ENCODE measurements at regions not wholly inside any gene's neighbourhood (a gene's known extent, or its start where the extent isn't known, plus 50 kb on each side); places are given as distances from the start of the nearest gene placed in this dataset.
"Not testable (repeated sequence)": the region's sequence is repeated elsewhere in the genome, so short reads cannot be mapped to it uniquely, and the experiment has no call there.

DNA sequence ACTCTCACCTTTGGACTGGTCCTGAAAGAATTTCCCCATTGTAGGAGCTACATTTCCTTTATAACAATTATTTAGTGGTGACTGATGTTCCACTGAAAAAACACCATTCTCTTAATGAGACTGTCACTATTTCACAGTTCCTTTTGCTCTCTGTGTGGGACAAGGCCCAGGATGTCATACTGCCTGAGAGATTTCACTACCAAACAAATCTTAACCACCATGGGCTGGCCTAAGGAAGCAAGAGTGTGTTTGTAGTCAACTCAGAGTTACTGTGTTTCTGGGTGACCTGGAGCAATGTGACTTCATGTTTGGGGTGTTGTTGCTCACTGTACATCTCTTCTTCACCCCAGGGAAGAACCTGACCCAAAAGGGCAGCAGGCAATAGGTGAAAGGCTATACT lies 50.1 kb upstream of the ZNF608 start:
- DNase-seq (ENCODE audit: low read depth in 3 of 3) = no peak

GRCh38 chr5:124797665-124798087 lies 51.2 kb upstream of the ZNF608 start:
- DNase-seq (ENCODE audit: low read depth in 3 of 3) = no peak

- DNase-seq (ENCODE audit: low read depth in 3 of 3) = no peak
These were observed 52.5 kb upstream of the ZNF608 start for GRCh38 chr5:124798890-124799289.

DNA sequence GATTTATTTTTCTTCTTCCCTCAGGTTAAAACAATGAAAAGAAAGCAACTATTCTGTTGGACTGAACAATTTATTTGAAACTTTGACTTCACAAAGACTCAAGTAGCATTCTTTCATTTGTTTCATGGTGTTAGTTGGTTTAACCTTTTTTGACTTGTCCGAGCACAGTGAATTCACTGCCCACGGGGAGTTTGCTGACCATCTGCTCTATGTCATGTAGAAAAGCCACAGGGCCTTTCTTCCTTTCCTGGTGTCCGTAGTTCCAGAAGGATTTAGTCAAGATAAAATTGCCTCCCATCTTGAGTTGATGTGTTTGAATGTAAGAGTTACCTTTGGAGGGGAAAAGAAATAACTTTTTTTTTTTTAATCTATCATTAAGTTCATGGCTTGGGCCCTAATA lies 55.1 kb upstream of the ZNF608 start:
- DNase-seq (ENCODE audit: low read depth in 3 of 3) = no peak

DNA sequence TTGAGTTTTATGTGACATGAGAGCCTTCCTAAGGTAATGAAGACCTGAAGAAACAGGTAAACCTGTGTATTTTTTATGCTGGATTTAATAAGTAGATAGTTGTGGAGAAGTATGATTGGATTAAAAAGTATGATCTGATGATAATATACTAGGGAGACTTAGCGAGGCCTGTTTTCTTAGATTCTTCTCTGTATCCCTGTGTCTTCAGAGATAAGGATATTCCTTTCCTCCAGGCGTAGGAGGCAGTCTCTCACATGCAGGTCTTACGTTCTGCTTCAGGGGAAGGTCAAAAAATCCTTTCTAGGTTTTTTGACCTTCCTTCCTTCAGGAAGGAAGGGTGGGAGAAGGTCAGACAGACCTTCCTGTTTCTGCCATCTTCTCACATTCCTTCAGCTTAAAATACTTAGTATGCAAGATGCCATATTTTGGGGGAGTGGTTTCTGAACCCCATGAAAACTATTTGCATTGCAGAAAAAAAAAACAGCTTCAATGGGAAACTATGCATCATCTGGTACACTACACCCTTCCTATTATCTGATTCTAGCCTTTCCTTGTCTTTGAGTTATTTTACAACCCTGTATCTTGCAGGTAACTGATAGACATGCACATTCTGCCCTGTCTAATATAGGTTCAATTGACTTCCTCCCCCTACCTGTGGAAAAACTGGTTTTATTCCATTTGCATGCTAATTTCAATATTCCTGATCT lies 57.3 kb upstream of the ZNF608 start:
- no peak for DNase-seq (ENCODE audit: low read depth in 3 of 3)

- no peak for DNase-seq (ENCODE audit: low read depth in 3 of 3)
These were observed 59.6 kb upstream of the ZNF608 start for GRCh38 chr5:124806026-124806372.

DNA sequence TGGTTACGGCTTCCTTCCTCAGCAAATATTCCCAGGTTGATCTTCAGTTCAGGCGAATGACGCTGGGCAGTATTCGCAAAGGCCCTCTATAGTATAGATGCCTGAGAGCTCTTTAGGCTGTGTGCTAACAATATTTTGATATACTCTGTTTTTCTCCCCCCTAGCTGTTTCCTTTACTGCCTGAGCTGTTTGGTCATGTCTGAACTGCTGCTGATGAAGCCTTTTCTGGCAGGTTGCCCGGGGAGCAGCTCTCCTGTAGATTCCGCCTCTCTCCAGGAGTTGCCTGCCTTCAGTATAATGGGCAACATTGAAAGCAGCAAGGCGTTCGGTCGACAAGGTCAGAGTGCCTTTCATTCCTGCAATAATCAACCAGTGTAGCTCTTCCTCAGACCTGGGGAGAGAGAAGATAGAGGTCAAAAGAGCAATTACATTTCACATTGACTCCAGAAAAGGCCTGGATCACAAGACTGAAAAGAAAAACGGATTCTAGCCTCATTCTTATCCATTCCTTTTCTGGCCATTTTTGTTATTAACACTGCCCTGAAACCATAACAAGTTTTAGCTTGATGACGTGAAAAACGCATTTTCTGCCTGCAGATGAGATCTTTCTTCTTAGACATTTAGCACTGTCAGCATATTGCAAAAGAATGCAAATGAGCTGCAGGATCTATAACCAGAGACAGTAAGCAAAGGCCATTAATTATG lies 60.1 kb upstream of the ZNF608 start:
- DNase-seq (ENCODE audit: low read depth in 3 of 3) = no peak

- no peak for DNase-seq (ENCODE audit: low read depth in 3 of 3)
These were observed 62.4 kb upstream of the ZNF608 start for GRCh38 chr5:124808842-124809268.

DNA sequence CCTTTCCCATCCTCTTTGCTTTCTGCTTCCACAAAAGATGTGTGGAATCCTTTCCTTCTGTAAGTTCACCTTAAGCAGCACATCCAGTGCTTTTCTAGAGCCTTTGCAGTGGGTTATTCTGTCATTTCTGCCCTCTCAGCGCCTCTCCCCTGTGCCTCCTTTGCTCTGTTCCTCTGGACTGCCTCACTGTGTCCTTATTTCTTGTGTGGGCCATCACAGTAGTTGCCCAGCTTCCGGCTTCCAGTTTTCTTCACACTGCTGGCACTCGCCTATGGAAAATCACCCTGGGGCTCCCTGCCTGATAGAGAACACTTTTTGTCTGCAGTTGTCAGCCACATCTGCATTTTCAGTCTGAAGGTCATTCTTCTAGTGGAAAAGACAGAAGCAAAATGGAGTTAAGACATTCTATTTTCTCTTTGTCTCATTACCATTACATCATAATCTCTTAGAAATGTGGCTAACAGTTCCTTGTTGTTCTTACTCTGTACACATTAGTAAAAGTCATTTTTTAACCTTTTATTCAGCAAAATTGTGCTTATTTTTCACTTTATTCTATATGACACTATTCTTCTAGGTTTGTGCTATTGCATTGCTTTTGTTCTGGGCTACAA lies 64.1 kb upstream of the ZNF608 start:
- DNase-seq (ENCODE audit: low read depth in 3 of 3) = no peak

DNA sequence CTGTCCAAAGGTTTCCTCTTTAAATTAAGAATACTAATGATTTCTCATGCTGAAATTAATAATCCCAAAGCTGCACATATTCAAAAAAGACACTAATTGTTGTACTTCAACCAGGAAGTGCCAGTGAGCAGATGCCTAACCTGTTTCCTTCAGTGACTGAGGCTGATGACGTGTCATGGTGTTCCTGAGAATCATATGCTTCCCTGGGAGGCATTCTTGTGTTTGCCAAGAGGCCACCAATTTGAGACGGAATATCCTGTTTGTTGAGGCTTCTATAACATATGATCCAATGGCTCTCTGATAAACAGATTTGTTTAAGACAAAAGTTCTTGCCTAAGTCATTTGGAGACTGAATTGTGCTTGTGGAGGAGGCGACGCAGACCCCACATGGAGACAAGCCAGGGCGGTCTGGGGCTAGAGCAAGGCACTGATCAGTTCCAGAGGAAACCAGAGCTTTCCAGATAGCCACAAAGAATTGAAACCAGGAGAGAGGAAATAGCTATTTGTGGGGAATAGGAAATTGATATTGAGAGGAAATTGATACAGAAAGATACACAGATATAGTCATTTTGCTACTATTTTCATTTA lies 66.4 kb upstream of the ZNF608 start:
- DNase-seq (ENCODE audit: low read depth in 3 of 3) = no peak

GRCh38 chr5:124816381-124816780 lies 69.9 kb upstream of the ZNF608 start:
- DNase-seq (ENCODE audit: low read depth in 3 of 3) = no peak

GRCh38 chr5:124819201-124819600 lies 72.8 kb upstream of the ZNF608 start:
- no peak for DNase-seq (ENCODE audit: low read depth in 3 of 3)

- no peak for DNase-seq (ENCODE audit: low read depth in 3 of 3)
These were observed 76.2 kb upstream of the ZNF608 start for GRCh38 chr5:124822647-124823046.

GRCh38 chr5:124823380-124823779 lies 76.9 kb upstream of the ZNF608 start:
- no peak for DNase-seq (ENCODE audit: low read depth in 3 of 3)

DNA sequence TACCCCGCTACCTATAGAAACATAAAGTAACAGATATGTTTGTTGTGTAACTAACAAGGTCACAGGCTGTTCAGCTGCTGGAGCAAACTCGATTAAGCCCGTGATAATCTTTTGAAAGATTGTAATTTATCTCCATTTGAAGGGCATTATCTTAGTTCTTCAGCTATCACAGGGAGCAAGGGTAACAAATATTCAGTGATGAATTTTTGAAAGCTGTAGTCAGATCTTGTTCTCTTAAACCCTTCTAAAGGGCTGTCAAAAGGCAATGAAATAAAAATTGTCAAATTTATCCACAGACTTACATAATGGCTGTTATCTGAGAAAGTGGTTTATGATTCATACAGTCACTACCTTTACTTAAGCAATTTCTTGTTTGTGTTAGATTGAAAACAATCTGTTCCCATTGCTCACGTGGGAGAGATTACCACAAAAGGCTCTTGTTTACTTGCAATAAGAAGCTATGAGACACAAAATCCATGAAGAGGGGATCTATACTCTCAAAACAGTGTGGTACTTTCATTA lies 78.3 kb upstream of the ZNF608 start:
- DNase-seq (ENCODE audit: low read depth in 3 of 3) = no peak

GRCh38 chr5:124825250-124825982 lies 79.0 kb upstream of the ZNF608 start:
- DNase-seq (ENCODE audit: low read depth in 3 of 3) = no peak

DNA sequence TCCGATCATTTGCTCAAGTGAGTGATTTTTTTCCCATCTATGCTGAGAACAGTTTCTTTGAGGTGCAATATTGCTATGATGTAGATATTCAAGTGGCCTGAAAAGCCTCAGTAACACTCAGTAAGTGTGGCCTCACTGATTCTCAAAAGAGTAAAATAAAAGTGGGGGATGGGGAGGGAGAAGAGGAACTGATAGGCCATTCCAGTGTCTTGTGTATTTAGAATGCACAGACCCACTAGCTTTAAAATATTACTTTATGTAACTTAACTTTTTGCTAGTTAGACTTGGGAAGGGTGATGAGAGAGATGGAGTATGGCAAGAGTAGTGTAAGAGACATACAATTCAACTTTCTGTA lies 79.5 kb upstream of the ZNF608 start:
- DNase-seq (ENCODE audit: low read depth in 3 of 3) = no peak

DNA sequence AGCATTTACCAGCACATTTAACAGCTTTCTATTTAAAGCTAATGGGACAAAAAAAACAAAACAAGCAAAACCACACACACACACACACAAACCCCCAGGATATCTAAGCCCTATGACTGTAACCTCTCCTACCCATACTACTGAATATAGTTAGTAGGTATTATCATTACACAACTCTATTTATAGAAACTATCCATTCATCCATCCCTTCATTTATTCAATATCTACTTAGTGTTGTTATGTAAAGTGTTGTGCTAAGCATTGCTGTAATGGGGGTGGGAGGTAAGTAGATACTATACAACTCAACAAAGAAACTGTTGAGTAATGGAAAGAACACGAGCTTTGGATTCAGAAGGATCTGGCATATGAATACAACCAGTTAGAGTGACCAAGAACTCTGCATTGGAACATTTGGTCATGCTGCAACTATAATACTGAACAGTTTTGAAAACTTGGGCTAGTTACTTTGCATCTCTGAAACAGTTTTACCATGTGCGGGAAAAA lies 82.3 kb upstream of the ZNF608 start:
- DNase-seq (ENCODE audit: low read depth in 3 of 3) = no peak

- DNase-seq (ENCODE audit: low read depth in 3 of 3) = no peak
These were observed 85.3 kb upstream of the ZNF608 start for GRCh38 chr5:124831687-124832240.

GRCh38 chr5:124832510-124832909 lies 86.1 kb upstream of the ZNF608 start:
- no peak for DNase-seq (ENCODE audit: low read depth in 3 of 3)

DNA sequence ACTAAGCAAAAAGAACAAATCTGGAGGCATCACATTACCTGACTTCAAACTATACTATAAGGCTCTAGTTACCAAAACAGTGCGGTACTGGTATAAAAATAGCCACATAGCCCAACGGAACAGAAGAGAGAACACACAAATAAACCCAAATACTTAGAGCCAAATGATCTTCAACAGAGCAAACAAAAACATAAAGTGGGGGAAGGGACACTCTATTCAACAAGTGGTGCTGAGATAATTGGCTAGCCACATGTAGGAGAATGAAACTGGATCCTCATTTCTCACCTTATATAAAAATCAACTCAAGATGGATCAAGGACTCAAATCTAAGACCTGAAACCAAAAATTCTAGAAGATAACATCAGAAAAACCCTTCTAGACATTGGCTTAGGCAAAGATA lies 89.9 kb upstream of the ZNF608 start:
- not testable (repeated sequence) for DNase-seq (ENCODE audit: low read depth in 3 of 3)

All from stimulated activated CD4-positive, alpha-beta T cell treated with anti-CD3 and anti-CD28 coated beads, TNF-alpha, amount 100 ng/mL, for 48 hours (primary cell).